HG02884 (cell line): ENCODE measurements at regions not wholly inside any gene's neighbourhood (a gene's known extent, or its start where the extent isn't known, plus 50 kb on each side); places are given as distances from the start of the nearest gene placed in this dataset.
"Not testable (repeated sequence)": the region's sequence is repeated elsewhere in the genome, so short reads cannot be mapped to it uniquely, and the experiment has no call there.

Experiments
- ATAC-seq: cut with Tn5 transposase; IDR thresholded peaks from one replicate; pipeline ENCODE4 v1.9.1; 2021; ENCODE audit warnings: mild to moderate bottlenecking, moderate library complexity; ENCODE audit not compliant: unreplicated experiment

DNA sequence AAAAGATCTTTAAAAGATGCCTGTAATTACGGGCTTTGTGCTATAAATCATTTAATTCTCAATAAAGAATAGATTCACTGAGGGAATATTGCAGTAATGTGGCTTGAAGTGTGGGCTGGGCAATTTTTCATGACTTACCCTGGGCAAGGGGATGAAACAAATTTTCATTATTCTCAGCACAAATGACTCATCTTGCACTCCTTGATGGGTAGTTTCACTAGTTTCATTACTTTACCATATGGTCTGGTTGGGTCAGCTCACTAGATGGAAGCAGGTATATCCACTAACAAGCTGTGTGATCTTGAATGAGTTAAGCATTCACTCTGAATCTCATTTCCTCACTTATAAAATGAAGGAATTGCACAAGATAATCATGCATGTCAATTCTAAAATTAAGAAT, 234.3 kb downstream of the ABCC12 start:
- no peak for ATAC-seq

DNA sequence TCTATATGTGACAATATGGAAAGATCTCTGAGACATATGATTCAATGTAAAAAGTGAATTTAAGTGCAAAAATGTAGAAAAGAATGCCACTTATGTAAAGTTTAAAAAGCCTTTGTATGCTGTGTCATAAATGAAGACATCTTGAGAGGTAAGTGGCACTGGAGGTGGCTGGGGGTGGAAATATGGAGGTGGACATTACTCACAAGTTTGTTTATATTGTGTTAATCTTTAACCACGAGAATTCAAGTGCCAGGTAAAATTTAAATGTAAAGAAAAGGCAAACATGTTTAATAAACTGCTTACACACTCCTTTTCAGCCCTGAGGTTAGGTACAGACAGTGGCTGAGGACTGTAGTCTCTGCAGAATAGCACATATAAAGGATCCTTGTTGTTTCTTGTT, 235.1 kb downstream of the ABCC12 start:
- ATAC-seq: no peak

DNA sequence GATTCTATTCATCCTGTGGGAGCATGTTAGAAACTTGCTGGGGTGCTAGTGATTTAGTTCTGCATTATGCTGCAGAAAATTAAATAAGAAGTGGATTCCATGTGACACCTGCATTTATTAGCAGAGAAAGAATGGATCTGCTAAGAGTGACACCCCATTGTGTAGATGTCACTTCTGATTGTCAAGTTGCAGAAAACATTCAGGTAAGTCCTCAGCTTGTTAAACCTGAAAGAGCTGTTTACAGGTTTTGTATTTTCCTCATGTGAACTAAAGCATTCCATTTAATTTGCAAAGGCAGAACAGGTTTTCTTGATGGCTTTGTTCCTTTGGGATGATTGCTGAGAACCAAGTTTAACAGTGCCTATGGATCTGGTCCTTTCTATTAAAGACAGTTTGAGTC, 238.7 kb downstream of the ABCC12 start:
- ATAC-seq: no peak

DNA sequence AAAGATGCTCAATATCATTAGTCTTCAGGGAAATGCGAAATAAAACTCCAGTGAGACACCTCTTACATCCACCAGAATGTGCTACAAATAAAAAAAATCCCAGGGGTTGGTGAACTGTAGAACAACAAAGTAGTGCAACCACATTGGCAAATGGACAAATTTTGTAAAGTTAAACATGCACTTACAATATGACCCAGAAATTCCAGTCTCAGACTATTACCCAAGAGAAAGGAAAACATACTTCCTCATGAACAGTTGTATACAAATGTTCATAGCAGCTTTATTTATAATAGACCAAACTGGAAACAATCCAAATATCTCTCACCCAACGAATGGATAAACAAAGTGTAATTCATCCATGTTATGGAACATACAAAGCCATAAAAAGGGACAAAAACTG, 239.5 kb downstream of the ABCC12 start:
- ATAC-seq: no peak

DNA sequence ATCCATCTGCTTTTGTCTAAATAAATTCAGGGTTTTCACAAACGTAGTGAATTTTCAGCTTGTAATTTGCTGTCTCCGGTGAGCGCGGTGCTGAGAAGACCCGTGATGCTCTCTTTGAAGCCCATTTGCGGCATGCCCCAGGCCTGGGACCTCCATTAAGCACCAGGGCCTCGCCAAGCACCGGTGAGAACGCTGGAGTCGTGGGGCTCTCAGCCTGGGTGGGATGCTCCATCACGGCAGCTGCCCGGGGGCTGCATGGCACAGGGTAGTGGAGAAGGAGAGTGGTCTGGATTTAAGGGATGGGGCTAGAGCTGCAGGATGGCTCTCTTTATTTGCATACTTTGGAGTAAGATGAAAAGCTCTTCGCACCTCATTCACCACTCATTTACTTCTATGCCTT, 248.7 kb downstream of the ABCC12 start:
- ATAC-seq: no peak

DNA sequence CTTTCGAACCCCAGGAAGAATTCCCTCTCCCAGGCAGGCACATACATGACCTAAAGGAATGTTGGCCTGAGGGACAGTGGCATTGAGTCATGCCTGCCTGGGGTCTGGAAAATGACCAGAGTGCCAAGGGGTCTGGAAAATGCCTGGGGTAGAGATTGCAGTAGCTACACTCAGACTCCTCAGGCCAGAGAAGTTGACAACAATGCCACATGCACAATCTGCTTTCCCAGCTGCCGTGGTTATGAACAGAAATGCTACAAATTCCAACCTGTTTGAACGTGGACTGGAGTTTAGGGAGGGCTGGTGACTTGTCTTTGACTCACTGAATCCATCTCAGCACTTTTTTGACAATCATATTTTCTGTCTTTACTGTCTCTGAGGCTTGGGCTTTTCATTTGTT, 250.0 kb downstream of the ABCC12 start:
- no peak for ATAC-seq

DNA sequence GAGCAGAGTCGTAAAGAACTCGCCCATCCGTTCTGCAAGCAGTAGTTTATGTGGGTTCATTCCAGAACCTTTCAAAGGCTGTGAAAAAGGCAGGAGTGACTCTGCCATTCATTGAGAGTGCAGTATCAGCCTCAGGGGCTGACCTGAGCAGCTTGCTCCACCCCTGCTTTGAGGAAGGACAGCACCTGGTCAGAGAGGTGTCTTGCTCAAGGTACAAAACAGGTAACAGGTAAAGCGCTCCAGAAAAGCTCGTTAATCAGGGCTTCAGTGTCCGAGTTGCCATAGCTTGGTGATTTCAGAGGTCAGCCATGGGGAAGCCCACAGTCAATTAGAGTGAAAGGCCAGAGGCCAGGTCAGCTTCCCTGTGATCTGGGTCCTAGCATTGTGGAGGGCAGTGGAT, 251.1 kb downstream of the ABCC12 start:
- no peak for ATAC-seq

DNA sequence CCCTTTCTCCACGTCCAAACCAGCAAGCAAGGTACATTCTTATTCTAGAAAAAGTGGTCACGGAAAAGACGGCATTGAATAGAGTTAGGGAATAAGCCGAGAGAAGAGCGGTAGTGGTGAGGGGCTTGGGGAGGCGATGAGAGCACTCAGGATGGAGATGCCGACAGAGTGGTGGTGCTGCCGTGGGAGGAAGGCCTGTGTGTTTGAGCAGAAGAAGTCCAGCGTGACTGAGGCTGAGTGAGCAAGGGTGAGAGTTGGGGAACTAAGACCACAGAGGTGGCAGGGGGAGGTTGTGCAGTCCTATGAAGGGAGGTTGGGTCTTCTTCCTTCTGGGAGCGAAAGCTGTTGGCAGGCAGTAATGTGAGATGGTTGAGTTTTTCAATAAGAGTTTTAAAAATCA, 252.3 kb downstream of the ABCC12 start:
- no peak for ATAC-seq

DNA sequence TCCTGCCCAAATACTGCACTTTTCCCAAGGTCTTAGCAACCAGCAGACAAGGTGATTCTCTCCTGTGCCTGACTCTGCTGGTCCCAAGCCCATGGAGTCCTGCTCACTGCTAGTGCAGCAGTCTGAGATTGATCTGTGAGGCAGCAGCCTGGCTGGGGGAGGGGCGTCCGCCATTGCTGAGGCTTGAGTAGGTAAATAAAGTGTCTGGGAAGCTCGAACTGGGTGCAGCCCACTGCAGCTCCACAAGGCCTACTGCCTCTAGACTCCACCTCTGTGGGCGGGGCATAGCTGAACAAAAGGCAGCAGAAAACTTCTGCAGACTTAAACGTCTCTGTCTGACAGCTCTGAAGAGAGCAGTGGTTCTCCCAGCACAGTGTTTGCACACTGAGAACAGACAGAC, 258.7 kb downstream of the ABCC12 start:
- ATAC-seq: not testable (repeated sequence)

DNA sequence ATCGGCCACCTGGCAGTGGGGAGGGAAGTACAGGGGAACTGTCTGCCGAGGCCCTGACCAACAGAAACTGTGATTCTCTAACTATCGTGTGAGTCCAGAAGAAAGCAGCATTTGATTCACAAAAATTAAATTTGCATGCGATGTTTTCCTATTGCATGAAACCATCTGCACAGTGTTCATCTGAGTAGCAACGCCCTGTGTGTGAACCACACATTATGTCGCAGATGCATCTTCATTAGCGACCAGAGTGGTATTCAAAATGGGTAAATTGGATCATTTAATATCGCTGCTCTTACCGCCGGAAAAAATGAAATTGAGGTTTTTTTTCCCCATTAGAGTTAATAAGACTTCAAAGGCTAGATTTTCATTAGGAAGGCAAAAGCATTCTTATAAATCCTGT, 260.6 kb downstream of the ABCC12 start:
- ATAC-seq: no peak

DNA sequence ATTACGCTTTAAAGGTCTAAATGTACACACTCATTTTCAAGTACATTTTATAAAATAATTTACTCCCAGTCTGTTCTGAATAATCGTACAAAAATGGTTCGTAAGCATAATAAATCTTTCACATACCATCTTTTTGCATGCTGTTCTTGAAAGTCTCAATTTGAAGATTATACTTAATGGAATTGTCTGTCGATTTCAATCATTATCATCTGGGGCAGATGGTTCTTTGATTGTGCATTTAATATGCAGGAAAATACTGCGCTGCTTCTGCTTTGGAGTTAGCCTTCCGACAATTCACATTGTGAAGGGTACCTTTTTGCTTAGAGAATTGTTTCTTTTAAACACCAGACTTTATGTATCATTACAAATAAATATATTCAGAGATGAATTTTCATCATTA, 262.8 kb downstream of the ABCC12 start:
- ATAC-seq: no peak

DNA sequence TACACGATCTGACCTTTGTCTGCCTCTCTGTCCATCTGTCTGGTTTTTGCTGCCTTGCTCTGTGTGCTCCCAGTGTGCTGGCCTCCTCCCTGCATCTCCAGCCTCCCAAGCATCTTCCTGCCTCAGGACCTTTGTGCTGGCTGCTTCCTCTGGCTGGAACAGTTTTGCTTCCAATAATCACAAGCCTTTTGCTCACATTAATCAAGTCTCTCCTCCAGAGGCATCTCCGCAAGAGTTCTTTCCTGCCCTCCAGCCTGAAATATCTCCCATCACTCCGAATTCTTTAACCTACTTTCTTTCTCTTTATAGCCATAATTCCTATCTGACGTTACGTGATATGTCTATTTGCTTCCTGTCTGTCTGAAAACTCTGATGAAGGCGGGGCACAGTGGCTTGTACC, 267.1 kb downstream of the ABCC12 start:
- ATAC-seq: no peak

DNA sequence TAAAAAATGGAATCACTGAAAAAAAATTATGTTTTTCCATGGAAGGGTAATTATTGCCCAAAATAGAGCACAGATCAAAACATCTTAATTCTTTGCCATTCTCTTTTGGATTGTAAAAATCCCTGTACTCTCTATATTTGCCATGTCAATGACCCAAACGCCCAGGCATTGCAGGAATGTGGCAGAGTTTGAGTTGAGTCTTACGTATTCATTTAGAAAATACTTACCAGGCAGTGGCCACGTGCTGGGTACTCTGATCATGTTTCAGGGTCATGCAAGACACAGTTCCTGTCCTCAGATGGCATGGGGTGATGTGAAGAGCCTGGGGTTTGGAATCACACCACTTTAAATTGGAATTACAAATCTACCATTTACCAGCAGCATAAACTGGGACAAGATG, 267.7 kb downstream of the ABCC12 start:
- no peak for ATAC-seq

DNA sequence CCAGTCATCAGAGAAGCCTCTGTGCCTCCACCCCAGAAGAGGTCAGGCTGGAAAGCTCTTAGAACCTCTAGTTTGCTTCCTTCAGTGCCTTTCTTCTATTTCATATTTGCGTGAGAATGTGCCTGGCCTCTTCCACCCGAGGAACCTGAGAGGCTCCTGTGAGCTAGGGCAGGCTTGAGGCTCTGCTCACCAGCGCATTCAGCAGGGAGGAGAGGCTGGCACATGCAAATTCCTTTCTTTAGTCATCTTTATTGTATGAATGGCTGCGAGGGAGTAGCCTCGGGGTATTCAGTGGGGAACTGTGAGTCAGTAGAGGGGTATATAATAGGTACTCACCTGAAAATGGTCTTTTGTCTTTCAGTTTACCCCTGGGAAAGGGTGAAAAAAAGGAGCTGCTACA, 268.3 kb downstream of the ABCC12 start:
- no peak for ATAC-seq

DNA sequence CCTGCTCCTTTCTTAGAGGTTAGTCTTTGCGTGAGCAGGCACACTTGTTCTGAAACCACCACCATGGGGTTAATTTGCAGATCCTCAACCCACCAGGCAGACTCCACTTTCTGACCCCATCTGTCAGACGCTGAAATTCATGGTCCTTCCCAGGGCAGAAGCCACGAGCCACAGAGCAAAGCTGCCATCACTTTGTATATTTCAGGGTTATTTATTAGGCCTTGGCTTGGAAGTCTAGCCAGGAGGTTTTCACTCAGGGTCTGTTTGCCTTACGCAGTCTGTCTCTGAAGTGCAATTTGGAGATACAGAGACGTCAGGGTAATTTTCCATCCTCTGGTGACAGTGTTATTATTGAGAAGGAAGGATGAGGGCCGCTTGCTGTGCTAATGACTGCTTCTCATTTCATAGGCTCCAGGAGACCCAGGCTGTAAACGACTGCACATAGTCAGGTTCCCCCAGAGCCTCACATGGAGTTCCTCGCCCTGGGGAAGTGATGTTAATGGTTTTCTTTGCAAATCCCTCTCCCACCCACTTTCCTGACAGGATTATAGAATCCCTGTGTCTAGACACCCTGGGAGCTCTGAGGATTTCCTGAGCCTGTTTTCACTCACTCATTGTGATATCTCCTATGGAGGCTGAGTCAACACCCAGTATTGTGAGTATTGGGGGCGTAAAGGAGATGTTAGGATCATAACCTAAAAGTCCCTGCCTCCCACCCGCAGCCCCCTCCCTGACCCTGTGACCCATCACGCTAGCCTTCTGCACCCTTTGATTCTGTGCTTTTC, 269.0 kb downstream of the ABCC12 start:
- ATAC-seq: no peak

DNA sequence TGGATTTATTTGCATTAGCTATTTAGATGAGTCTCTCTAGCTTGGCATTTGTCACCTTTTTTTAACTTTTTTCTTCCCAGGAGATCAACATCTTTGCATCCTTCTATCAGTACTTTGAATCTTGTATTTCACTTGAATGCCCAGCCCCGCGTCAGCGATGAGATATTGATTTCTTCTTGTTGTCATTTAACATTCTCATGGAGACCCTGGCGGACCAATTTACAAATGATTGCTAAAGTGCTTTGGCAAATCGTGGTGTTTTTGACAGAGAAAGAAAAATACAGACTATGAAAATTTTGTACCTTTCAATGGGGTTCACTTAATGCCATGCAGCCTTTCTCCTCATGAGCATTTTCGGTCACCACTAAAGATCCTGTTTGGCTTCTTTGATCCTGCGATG, 269.7 kb downstream of the ABCC12 start:
- no peak for ATAC-seq

DNA sequence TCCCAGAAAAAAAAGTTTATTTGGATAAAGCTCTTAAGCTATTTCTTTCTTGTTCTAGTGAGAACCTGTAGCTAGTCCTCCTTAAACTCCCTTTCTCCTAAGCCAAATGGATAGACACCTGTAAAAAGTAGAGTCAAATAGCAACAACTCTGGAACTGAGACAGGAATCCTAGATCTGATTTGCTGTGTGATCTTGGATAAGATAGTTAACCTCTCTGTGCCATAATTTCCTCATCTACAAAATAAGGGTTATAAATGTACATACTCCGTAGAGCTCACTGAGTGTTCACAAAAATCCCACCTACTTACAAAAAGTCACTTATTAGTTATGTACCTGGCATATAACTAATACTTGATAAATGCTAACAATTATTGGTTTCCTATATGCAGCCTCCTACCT, 270.3 kb downstream of the ABCC12 start:
- ATAC-seq: no peak

DNA sequence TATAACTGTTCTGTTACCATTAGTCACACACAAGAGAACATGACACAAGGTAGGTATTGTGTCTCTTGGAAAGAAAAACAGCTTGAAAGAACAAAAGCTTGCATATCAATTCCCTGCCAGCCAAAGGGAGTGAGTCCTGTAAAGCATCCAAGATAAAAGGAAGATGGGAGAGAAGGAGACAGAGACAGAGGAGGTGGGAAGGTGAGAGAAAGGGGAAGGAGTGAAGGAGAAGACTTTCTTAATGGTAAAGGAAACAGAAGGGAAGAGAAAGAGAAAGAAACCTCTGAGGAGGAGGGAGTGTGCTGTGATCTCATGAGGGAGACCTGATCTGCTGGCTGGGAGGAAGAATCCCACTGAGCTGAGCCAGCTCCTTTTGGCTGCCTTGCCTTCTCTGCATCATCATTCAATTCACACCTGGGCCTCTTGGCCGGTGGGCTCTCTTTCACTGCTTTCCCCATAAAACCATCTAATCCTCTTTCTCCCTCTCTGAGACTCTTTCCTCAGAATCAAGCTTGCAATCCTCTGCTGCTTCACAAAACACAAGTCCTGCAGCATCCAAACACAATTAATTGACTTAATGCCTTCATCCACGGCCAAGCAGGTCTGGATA, 271.6 kb downstream of the ABCC12 start:
- ATAC-seq: no peak

DNA sequence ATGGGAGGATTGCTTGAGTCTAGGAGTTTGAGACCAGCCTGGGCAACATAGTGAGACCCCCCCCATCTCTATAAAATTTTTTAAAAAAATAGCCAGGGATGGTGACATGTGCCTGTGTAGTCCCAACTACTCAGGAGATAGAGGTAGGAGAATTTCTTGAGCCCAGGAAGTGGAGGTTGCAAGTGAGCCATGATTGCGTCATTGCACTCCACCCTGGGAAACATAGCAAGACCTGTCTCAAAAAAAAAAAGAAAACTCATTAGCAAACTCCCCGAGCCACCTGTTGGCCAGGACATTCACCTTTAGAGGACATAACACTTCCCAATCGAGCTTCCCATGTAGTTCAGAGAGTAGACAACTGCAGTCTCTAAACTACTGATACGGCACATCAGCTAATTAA, 274.2 kb downstream of the ABCC12 start:
- ATAC-seq: no peak

DNA sequence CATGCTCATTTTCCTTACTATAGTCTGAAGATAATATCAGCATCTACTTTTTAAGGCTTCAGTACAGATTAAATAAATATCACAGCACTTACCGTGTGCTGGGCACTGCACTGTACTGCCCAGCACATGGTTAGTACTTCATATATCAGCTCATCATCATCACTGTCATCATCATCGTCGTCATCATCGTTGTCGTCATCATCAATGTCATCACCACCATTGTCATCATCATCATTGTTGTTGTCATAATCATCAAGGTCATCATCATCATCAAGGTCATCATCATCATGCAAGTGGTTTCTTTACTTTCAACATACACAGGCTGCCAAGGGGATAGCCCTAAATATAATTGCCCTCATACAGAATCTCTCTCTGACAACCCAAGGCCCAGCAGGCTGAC, 275.1 kb downstream of the ABCC12 start:
- no peak for ATAC-seq

DNA sequence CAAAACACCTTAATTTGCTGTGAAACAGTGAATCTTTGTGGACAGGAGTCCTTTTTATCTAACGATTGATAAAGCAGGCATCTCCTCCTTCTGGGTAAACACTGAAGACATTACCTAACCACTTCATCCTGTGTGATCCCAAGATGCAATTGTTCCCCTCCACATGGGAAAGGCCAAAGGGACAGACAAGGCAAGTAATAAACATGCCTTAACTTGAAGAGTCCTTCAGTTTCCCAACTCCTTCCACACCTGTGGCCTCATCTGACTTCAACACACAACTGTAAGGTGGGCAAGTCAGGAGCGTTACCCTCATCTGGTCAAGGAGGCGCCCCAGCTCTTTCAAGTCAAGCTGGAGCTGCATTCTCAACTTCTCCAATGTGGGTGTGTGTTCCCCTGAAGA, 278.6 kb downstream of the ABCC12 start:
- ATAC-seq: no peak

DNA sequence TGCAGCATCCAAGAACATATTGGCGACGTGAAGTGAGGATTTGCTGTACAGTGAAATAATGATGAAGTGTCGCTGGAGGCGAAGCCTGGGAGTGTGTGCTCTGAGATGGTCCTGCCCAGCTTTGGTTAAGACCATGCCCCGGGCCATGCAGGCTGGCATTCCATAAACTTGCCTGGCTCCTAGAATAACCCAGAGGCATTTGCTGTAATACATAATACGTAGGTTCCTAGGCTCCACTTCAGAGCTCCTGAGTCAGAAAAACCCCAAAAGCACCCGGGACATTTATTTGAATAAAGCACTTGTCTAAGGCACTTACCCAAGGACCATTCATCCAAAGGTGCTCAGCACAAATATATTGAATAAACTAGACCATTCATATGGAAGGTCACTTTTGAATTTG, 279.3 kb downstream of the ABCC12 start:
- no peak for ATAC-seq

DNA sequence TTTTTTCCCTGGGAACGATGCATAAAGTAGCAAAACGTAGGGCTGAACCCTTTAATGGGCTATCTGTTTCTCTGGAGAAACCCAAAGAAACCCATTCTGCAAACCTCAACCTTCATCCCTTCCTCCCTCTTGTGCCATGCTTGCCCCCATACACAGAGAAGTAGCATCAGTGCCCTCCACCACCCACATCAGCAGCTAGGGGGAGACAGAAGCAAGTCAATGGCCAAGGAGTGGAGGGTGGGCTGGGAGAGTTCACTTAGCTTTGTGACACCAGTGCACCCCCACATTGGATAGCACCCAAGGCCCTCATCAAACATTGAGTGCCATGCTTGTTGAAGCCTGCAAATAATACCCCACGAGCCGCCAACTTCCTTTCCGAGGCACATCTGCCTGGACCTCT, 282.4 kb downstream of the ABCC12 start:
- no peak for ATAC-seq
